ENCODE measurements at regions not wholly inside any gene's neighbourhood (a gene's known extent, or its start where the extent isn't known, plus 50 kb on each side); places are given as distances from the start of the nearest gene placed in this dataset.
A peak's percentile ranks its signal among the peaks of the same experiment; 100 is the strongest.
"Not testable (repeated sequence)": the region's sequence is repeated elsewhere in the genome, so short reads cannot be mapped to it uniquely, and the experiment has no call there.

DNA sequence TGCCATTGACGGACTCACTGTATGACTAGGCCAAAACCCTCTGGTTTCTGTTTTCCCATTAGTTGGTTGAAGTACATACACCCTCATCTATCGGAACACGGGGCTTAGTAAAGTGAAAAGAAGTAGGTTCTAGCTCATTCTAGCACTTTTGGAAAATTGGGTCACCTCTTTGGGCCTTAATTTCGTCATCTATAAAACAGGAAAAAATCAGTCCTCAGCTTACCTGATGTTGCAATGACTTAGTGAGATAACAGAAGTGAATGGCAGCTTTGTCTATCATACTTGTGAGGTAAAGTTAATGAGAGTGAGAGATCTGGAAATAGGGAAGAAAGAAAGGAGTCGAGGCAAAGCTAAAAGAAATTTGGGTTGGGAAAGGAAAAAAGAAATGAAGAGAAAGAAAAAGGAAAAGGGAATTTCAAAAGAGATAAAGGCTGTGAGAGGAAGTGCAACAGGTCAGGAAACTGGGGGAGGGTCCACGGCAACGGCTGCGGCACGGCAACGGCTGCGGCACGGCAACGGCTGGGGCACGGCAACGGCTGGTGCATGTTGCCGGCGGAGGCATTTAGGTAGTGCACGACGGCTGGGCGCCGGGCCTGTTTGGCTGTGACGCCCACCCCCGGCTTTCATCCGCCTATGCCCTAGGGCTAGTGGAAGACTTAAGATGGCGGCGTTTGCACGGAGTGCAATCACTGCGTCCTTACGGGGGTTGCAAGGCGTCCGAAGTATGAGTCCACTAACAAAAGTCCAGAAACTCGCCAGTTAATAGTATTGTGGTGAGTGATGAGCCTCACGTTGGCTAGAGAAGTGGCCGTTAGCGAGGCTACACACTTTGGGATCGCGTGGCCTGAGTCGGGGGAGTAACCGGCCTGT, 91.4 kb upstream of the XIST start:
- peak; percentile 80 for DNase-seq (ENCODE audit: low spot score)

GRCh38 chrX:73940893-73941470, 88.5 kb upstream of the XIST start:
- no peak for DNase-seq (ENCODE audit: low spot score)

- DNase-seq (ENCODE audit: low spot score), result peak; percentile 60
These were observed 85.3 kb upstream of the XIST start for GRCh38 chrX:73937843-73938242.

DNA sequence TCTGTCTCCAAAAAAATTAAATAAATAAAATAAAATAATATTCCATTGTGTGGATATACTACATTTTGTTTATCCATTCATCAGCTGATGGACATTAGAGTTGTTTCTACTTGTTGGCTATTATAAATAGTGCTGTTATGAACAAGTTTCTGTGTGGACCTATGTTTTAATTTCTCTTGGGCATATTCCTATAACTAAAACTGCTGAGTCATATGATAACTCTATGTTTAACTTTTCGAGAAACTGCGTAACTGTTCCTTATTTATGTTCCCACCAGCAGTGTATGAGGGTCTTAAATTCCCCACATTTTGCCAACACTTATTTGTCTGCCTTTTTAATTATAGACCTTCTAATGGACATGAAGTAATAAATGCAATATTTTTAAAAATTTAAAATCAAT, 80.0 kb upstream of the XIST start:
- DNase-seq (ENCODE audit: low spot score), result no peak

DNA sequence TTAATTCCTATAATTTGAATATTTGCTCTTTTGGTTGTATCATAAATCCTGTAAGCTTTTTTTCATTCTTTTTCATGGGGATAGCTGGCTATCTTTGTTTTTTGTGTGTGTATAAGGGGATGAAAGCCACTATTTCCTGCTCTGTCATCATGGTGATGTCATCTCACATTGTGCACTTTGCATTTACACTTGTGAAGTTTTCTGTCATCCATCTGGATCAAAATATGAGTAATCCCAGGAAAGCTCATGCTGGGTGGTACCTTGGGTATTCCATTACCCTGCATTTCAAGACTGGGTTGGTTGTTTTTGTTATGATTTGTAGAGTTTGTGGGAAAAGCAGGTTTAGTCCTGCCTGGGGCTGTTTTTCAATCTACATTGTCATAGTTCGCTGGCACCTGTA, 77.8 kb upstream of the XIST start:
- no peak for DNase-seq (ENCODE audit: low spot score)

GRCh38 chrX:73922856-73923455, 70.4 kb upstream of the XIST start:
- no peak for DNase-seq (ENCODE audit: low spot score)

- peak; percentile 74 for DNase-seq (ENCODE audit: low spot score)
These were observed 64.6 kb upstream of the XIST start for GRCh38 chrX:73916931-73917667.

DNA sequence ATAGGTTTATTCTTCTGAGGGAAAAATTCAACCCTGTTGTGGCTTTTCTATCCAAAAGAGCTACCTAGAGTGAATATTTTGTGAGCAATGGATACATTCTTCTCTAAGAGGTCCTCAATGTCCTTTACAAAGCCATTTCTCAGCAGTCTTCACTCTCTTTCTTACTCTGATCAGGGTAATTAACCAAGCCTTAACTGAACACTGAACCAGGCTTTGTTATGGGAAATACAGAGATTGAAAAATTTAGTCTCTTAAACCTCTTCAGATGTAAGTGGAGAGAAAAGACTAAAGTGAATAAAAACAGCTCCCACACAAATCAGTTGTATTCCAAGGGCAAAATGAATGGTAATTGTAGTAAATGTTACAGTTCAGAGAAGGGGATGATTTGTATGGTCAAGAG, 64.0 kb upstream of the XIST start:
- no peak for DNase-seq (ENCODE audit: low spot score)

- not testable (repeated sequence) for DNase-seq (ENCODE audit: low spot score)
These were observed 62.3 kb upstream of the XIST start for GRCh38 chrX:73914792-73915191.

DNA sequence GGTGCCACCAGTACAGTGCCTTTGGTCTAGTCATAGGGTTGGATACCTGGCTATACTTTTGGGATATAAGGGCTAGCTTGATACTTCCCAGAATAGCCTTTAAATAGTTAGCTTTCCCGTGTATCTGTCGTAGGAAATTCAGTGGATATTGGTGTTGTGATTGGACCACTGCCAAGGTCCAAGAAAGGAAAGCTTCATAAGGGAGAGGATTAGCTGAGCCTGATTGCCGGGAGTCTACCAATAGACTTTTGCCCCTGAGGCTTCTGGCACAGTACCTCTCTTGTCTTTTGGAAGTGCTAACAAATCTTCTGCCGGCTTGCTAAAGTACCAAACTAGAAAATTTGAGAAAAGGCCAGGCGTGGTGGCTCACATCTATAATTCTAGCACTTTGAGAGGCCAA, 61.1 kb upstream of the XIST start:
- DNase-seq (ENCODE audit: low spot score), result peak; percentile 26

GRCh38 chrX:73911946-73912345, 59.4 kb upstream of the XIST start:
- not testable (repeated sequence) for DNase-seq (ENCODE audit: low spot score)

- DNase-seq (ENCODE audit: low spot score), result not testable (repeated sequence)
These were observed 53.3 kb upstream of the XIST start for GRCh38 chrX:73905749-73906374.

DNA sequence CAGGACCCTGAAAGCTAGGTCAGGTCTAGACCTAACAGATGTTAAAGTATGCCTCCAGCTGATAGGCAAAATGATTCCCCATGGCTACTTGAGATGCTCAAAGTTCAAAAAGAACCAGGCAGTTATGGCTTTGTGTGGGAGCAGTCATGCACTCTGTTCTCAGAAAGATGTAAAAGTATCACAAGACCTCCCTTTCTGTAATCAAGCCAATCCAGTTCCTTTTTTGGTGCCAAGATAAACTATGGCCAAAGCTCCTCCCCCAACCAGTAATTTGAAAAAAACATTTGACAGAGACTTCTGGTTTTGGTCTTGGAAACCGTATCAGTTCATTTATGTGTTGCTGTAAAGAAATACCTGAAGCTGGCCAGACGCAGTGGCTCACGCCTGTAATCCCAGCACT, 51.4 kb upstream of the XIST start:
- no peak for DNase-seq (ENCODE audit: low spot score)

All from LoVo (cell line).